B cell (primary cell): ENCODE measurements at regions not wholly inside any gene's neighbourhood (a gene's known extent, or its start where the extent isn't known, plus 50 kb on each side); places are given as distances from the start of the nearest gene placed in this dataset.

Experiments
- EZH2 ChIP-seq: IDR thresholded peaks from 2 replicates; pipeline ENCODE4 v1.6.1; 2012; ENCODE audit warnings: borderline replicate concordance, low read depth, mild to moderate bottlenecking, moderate library complexity, low read length; ENCODE audit not compliant: insufficient read depth, poor library complexity, severe bottlenecking
- TF ChIP-seq, protein P1 (sequence below): fragments of 200-600 bp; IDR thresholded peaks from one replicate; pipeline ENCODE4 v1.8.0; 2022; ENCODE audit warnings: antibody characterized with exemption, mild to moderate bottlenecking

DNA sequence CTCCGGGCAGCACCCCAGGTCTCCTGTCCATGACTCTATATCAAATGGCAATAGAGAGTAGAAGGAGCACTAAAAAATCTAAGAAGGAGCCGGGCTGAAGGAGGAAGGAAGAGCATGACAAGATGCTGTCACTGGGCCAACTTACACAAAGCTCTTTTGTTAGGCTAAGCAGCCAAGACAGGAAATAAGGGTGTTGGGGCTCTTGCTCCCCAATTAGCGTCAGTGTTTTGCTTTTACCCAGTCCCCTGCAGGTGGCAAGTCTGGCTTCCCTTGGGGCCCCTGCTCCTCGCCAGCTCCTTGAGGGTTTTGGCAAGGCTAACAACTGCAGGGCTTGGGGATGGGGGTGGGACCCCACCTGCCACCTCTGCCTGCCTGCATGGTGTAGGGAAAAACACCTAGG lies 120.5 kb downstream of the CCT6B start:
- TF ChIP-seq, protein P1, sequence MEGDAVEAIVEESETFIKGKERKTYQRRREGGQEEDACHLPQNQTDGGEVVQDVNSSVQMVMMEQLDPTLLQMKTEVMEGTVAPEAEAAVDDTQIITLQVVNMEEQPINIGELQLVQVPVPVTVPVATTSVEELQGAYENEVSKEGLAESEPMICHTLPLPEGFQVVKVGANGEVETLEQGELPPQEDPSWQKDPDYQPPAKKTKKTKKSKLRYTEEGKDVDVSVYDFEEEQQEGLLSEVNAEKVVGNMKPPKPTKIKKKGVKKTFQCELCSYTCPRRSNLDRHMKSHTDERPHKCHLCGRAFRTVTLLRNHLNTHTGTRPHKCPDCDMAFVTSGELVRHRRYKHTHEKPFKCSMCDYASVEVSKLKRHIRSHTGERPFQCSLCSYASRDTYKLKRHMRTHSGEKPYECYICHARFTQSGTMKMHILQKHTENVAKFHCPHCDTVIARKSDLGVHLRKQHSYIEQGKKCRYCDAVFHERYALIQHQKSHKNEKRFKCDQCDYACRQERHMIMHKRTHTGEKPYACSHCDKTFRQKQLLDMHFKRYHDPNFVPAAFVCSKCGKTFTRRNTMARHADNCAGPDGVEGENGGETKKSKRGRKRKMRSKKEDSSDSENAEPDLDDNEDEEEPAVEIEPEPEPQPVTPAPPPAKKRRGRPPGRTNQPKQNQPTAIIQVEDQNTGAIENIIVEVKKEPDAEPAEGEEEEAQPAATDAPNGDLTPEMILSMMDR, result no peak
- no peak for TF ChIP-seq EZH2
